ENCODE measurements at regions not wholly inside any gene's neighbourhood (a gene's known extent, or its start where the extent isn't known, plus 50 kb on each side); places are given as distances from the start of the nearest gene placed in this dataset.

DNA sequence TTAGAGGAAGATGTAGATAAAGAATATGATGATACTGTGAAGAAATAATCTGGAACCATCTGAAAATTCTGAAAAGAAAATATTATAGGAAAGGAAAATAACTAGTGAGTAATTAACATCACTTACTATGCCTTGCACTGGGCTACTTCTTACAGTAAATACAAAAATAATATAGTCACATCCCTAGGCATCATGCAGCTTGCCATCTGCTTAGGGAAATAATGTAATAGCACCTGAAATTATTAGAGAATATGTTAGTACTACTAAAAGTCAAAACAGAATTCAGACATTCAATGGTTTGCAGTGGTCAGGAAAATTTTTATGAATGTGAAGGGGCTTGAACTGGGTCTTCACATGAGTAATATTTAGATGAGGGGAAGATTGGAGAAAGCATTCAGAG lies 272.2 kb upstream of the EMCN start:
- Histone ChIP-seq H3K4me1 (no peaks in the 10 kb centered on the region), H3K4me3 (no peak overlapping the region), H3K36me3 (no peaks in the 10 kb centered on the region), H3K27ac (no peak overlapping the region), H3K9me3 (no peaks in the 10 kb centered on the region), H3K27me3 (no peaks in the 10 kb centered on the region)
- TF ChIP-seq EP300 (IDR thresholded peaks at IDR 0.05) (no peak), POLR2AphosphoS5 (IDR thresholded peaks at IDR 0.05) (no peak), POLR2A (IDR thresholded peaks at IDR 0.05) (no peak)
- TF ChIP-seq, protein P1, sequence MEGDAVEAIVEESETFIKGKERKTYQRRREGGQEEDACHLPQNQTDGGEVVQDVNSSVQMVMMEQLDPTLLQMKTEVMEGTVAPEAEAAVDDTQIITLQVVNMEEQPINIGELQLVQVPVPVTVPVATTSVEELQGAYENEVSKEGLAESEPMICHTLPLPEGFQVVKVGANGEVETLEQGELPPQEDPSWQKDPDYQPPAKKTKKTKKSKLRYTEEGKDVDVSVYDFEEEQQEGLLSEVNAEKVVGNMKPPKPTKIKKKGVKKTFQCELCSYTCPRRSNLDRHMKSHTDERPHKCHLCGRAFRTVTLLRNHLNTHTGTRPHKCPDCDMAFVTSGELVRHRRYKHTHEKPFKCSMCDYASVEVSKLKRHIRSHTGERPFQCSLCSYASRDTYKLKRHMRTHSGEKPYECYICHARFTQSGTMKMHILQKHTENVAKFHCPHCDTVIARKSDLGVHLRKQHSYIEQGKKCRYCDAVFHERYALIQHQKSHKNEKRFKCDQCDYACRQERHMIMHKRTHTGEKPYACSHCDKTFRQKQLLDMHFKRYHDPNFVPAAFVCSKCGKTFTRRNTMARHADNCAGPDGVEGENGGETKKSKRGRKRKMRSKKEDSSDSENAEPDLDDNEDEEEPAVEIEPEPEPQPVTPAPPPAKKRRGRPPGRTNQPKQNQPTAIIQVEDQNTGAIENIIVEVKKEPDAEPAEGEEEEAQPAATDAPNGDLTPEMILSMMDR (IDR thresholded peaks at IDR 0.05): no peak
- intact Hi-C loops (cut with DNase I): no loop called here
- no peak for DNase-seq

DNA sequence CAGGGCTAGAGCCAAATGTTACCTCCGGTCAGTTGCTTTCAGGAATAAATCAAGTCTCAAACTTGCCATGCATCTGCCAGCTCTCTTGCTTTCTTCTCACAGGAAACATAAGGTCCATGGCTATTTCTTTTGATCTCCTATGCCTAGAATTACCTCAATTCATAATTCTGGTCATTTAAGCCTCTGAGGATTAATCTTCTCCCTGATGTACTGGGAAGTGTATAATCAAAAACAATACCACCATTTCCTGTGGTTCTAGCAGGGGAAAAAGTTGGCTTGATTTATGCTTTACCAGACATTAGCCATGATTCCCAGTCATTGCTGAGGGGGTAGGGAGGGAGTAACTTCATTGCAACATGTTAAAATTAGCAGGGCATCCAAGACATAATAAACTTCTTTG lies 268.7 kb upstream of the EMCN start:
- TF ChIP-seq, protein P1 (IDR thresholded peaks at IDR 0.05): no peak
- TF ChIP-seq POLR2AphosphoS5 (IDR thresholded peaks at IDR 0.05): peak in 1 of 4 donors; percentile 17
- no peaks in the 10 kb centered on the region for H3K27me3 ChIP-seq
- no peaks in the 10 kb centered on the region for H3K4me1 ChIP-seq
- DNase-seq: no peak
- H3K27ac ChIP-seq: no peak overlapping the region
- no peaks in the 10 kb centered on the region for H3K36me3 ChIP-seq
- H3K4me3 ChIP-seq: no peak overlapping the region
- 70 to 75% methylated on average over 1 of the region's 1 CpG for WGBS, 2 donors
- no peaks in the 10 kb centered on the region for H3K9me3 ChIP-seq
- intact Hi-C loops (cut with DNase I): no loop called here

DNA sequence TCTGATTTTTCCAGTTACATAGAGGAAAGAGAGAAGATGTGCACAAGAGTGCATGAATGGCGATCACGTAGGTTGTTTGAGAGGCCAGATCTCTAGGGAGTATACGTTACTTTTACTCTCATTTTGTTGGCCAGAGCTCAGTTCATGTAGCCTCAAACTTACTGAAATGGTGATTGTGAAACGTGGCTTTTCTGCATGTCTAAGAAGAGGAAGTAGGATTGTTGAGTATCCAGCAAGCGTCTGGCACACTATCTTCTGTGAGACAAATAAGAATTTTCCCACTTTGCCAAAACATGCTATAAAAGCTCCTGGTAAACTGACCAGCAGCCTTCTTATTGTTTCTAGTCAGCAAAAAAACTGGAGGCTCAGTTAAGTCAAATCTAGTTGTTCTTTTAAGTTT lies 264.5 kb upstream of the EMCN start:
- Histone ChIP-seq H3K4me1 (no peaks in the 10 kb centered on the region), H3K36me3 (no peaks in the 10 kb centered on the region), H3K9me3 (no peaks in the 10 kb centered on the region), H3K27me3 (no peaks in the 10 kb centered on the region), H3K4me3 (no peak overlapping the region), H3K27ac (no peak overlapping the region)
- TF ChIP-seq, protein P1 (IDR thresholded peaks at IDR 0.05): no peak
- TF ChIP-seq POLR2A (IDR thresholded peaks at IDR 0.05) (no peak), EP300 (IDR thresholded peaks at IDR 0.05) (no peak), POLR2AphosphoS5 (IDR thresholded peaks at IDR 0.05) (no peak)
- 42 to 44% methylated on average over 5 of the region's 5 CpGs for WGBS, 2 donors
- DNase-seq: no peak
- intact Hi-C loops (cut with DNase I): no loop called here

DNA sequence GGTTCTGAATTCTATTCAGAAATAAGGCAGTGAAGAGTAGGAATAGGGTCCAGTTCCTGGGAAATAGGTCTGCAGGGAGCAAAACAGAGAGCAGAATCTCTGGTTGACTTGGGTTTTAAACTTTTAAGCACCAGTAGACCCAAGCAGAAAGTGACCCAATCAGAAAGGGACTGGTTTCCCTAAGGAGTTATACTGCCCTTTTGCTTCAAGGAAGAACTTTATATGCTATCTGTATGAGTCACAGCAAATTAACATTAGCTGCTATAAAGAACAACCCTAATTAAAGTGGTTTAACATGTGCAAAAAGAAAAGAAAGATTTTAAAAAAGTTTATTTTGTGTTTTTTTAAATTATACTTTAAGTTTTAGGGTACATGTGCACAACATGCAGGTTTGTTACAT lies 263.6 kb upstream of the EMCN start:
- Histone ChIP-seq H3K36me3 (no peaks in the 10 kb centered on the region), H3K27me3 (no peaks in the 10 kb centered on the region), H3K4me3 (no peak overlapping the region), H3K27ac (no peak overlapping the region), H3K4me1 (no peaks in the 10 kb centered on the region), H3K9me3 (no peaks in the 10 kb centered on the region)
- TF ChIP-seq POLR2AphosphoS5 (IDR thresholded peaks at IDR 0.05) (no peak), POLR2A (IDR thresholded peaks at IDR 0.05) (no peak), EP300 (IDR thresholded peaks at IDR 0.05) (no peak)
- TF ChIP-seq, protein P1 (IDR thresholded peaks at IDR 0.05): no peak
- intact Hi-C loops (cut with DNase I): no loop called here
- no peak for DNase-seq

DNA sequence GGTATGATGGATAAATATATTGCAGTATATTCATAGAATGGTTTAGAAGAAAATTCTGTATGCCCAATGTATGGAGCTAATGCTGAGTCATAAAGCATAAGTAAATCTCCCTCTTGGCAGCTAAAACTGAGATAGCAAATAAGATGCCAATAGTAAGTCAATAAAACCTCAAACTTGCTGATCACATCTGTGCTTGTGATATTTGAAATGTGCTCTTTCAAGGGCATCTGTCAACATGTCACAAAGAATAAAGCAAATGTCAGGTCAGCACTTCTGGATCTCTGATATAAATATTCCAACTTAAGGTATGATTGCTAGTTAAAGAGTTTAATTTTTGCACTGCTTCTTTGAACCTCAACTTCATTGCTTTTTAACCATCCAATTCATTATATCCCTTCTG lies 262.3 kb upstream of the EMCN start:
- Histone ChIP-seq H3K27ac (no peak overlapping the region), H3K36me3 (no peaks in the 10 kb centered on the region), H3K4me1 (no peaks in the 10 kb centered on the region), H3K4me3 (no peak overlapping the region), H3K27me3 (no peaks in the 10 kb centered on the region), H3K9me3 (no peaks in the 10 kb centered on the region)
- intact Hi-C loops (cut with DNase I): no loop called here
- no peak for DNase-seq
- TF ChIP-seq POLR2A (IDR thresholded peaks at IDR 0.05) (no peak), POLR2AphosphoS5 (IDR thresholded peaks at IDR 0.05) (no peak), EP300 (IDR thresholded peaks at IDR 0.05) (no peak)
- TF ChIP-seq, protein P1 (IDR thresholded peaks at IDR 0.05): no peak

Data from sigmoid colon (tissue), 6 donors.